Transverse colon (tissue), 3 donors: ENCODE measurements at regions not wholly inside any gene's neighbourhood (a gene's known extent, or its start where the extent isn't known, plus 50 kb on each side); places are given as distances from the start of the nearest gene placed in this dataset.

Source experiments
- CTCF ChIP-seq, 5 experiments: fragments of 200-600 bp in 3 of 5; fragments of 450-650 bp in 2 of 5; sonication (generic) in 3 of 5; IDR thresholded peaks; 1 replicate in 2 of 5; 2 replicates in 3 of 5; pipeline ENCODE4 v1.5.1; 2016 to 2017; ENCODE audit warnings: antibody characterized with exemption in 5 of 5, inconsistent platforms in 3 of 5, mild to moderate bottlenecking in 2 of 5, moderate library complexity in 1 of 5
- POLR2A ChIP-seq: fragments of 450-650 bp; IDR thresholded peaks from one replicate; pipeline ENCODE4 v1.6.1; 2016; ENCODE audit warnings: antibody characterized with exemption, mild to moderate bottlenecking, moderate library complexity

- TF ChIP-seq CTCF (IDR thresholded peaks at IDR 0.05) (no peak), POLR2A (no peak)
Measured at GRCh38 chr7:9983048-9983447, 990.6 kb upstream of the PHF14 start.
